ENCODE measurements at regions not wholly inside any gene's neighbourhood (a gene's known extent, or its start where the extent isn't known, plus 50 kb on each side); places are given as distances from the start of the nearest gene placed in this dataset.
"Not testable (repeated sequence)": the region's sequence is repeated elsewhere in the genome, so short reads cannot be mapped to it uniquely, and the experiment has no call there.

- H3K36me3 Mint-ChIP-seq (ENCODE audit: low read depth); DNase-seq (ENCODE audit: low spot score); H3K27me3 Mint-ChIP-seq (ENCODE audit: low read depth); H3K27ac Mint-ChIP-seq; H3K4me3 Mint-ChIP-seq; H3K4me1 Mint-ChIP-seq (ENCODE audit: low read depth): not testable (repeated sequence)
- H3K9me3 Mint-ChIP-seq = peaks cover 25% of the 10 kb centered on the region
Observed at GRCh38 chr5:30494113-30494512, 699.4 kb upstream of the CDH6 start.

- H3K9me3 Mint-ChIP-seq = peaks cover 49% of the 10 kb centered on the region
- no peak overlapping the region for H3K27ac Mint-ChIP-seq
- H3K4me1 Mint-ChIP-seq (ENCODE audit: low read depth) = no peaks in the 10 kb centered on the region
- no peak for DNase-seq (ENCODE audit: low spot score)
- H3K27me3 Mint-ChIP-seq (ENCODE audit: low read depth) = no peaks in the 10 kb centered on the region
- H3K36me3 Mint-ChIP-seq (ENCODE audit: low read depth) = no peaks in the 10 kb centered on the region
- H3K4me3 Mint-ChIP-seq = no peak overlapping the region
Observed at GRCh38 chr5:30479104-30479503, 714.4 kb upstream of the CDH6 start.

GRCh38 chr5:30475429-30475828 lies 718.1 kb upstream of the CDH6 start:
- no peak overlapping the region for H3K27ac Mint-ChIP-seq
- no peaks in the 10 kb centered on the region for H3K27me3 Mint-ChIP-seq (ENCODE audit: low read depth)
- H3K4me1 Mint-ChIP-seq (ENCODE audit: low read depth) = no peaks in the 10 kb centered on the region
- H3K9me3 Mint-ChIP-seq = peaks cover 37% of the 10 kb centered on the region
- H3K4me3 Mint-ChIP-seq = no peak overlapping the region
- no peak for DNase-seq (ENCODE audit: low spot score)
- no peaks in the 10 kb centered on the region for H3K36me3 Mint-ChIP-seq (ENCODE audit: low read depth)

GRCh38 chr5:30469691-30470090 lies 723.8 kb upstream of the CDH6 start:
- no peak overlapping the region for H3K27ac Mint-ChIP-seq
- no peak for DNase-seq (ENCODE audit: low spot score)
- no peaks in the 10 kb centered on the region for H3K36me3 Mint-ChIP-seq (ENCODE audit: low read depth)
- no peak overlapping the region for H3K4me3 Mint-ChIP-seq
- no peaks in the 10 kb centered on the region for H3K4me1 Mint-ChIP-seq (ENCODE audit: low read depth)
- H3K9me3 Mint-ChIP-seq = peaks cover 47% of the 10 kb centered on the region
- no peaks in the 10 kb centered on the region for H3K27me3 Mint-ChIP-seq (ENCODE audit: low read depth)

- Mint-ChIP-seq H3K9me3 (peaks cover 38% of the 10 kb centered on the region), H3K4me3 (no peak overlapping the region), H3K27ac (no peak overlapping the region), H3K27me3 (ENCODE audit: low read depth) (no peaks in the 10 kb centered on the region), H3K4me1 (ENCODE audit: low read depth) (no peaks in the 10 kb centered on the region), H3K36me3 (ENCODE audit: low read depth) (no peaks in the 10 kb centered on the region)
- no peak for DNase-seq (ENCODE audit: low spot score)
Observed at GRCh38 chr5:30458681-30459080, 734.8 kb upstream of the CDH6 start.

GRCh38 chr5:30455484-30455883 lies 738.0 kb upstream of the CDH6 start:
- not testable (repeated sequence) for H3K4me1 Mint-ChIP-seq (ENCODE audit: low read depth); DNase-seq (ENCODE audit: low spot score); H3K27me3 Mint-ChIP-seq (ENCODE audit: low read depth); H3K4me3 Mint-ChIP-seq; H3K27ac Mint-ChIP-seq; H3K36me3 Mint-ChIP-seq (ENCODE audit: low read depth)
- peaks cover 40% of the 10 kb centered on the region for H3K9me3 Mint-ChIP-seq

GRCh38 chr5:30453168-30453567 lies 740.3 kb upstream of the CDH6 start:
- Mint-ChIP-seq H3K4me3 (no peak overlapping the region), H3K27ac (no peak overlapping the region), H3K9me3 (peaks cover 48% of the 10 kb centered on the region), H3K36me3 (ENCODE audit: low read depth) (no peaks in the 10 kb centered on the region), H3K4me1 (ENCODE audit: low read depth) (no peaks in the 10 kb centered on the region), H3K27me3 (ENCODE audit: low read depth) (no peaks in the 10 kb centered on the region)
- DNase-seq (ENCODE audit: low spot score) = no peak

- no peak overlapping the region for H3K4me3 Mint-ChIP-seq
- H3K36me3 Mint-ChIP-seq (ENCODE audit: low read depth) = no peaks in the 10 kb centered on the region
- no peak for DNase-seq (ENCODE audit: low spot score)
- H3K27ac Mint-ChIP-seq = no peak overlapping the region
- no peaks in the 10 kb centered on the region for H3K4me1 Mint-ChIP-seq (ENCODE audit: low read depth)
- H3K9me3 Mint-ChIP-seq = peaks cover 36% of the 10 kb centered on the region
- no peaks in the 10 kb centered on the region for H3K27me3 Mint-ChIP-seq (ENCODE audit: low read depth)
Observed at GRCh38 chr5:30450153-30450552, 743.3 kb upstream of the CDH6 start.

GRCh38 chr5:30447431-30447830 lies 746.1 kb upstream of the CDH6 start:
- Mint-ChIP-seq H3K27ac (no peak overlapping the region), H3K4me3 (no peak overlapping the region), H3K27me3 (ENCODE audit: low read depth) (no peaks in the 10 kb centered on the region), H3K4me1 (ENCODE audit: low read depth) (no peaks in the 10 kb centered on the region), H3K9me3 (peaks cover 31% of the 10 kb centered on the region), H3K36me3 (ENCODE audit: low read depth) (no peaks in the 10 kb centered on the region)
- DNase-seq (ENCODE audit: low spot score) = no peak

GRCh38 chr5:30446456-30446855 lies 747.0 kb upstream of the CDH6 start:
- Mint-ChIP-seq H3K4me1 (ENCODE audit: low read depth) (no peaks in the 10 kb centered on the region), H3K27ac (no peak overlapping the region), H3K4me3 (no peak overlapping the region), H3K9me3 (peaks cover 40% of the 10 kb centered on the region), H3K27me3 (ENCODE audit: low read depth) (no peaks in the 10 kb centered on the region), H3K36me3 (ENCODE audit: low read depth) (no peaks in the 10 kb centered on the region)
- DNase-seq (ENCODE audit: low spot score) = no peak

GRCh38 chr5:30438785-30439184 lies 754.7 kb upstream of the CDH6 start:
- Mint-ChIP-seq H3K27me3 (ENCODE audit: low read depth) (no peaks in the 10 kb centered on the region), H3K36me3 (ENCODE audit: low read depth) (no peaks in the 10 kb centered on the region), H3K4me3 (no peak overlapping the region)

GRCh38 chr5:30436691-30437090 lies 756.8 kb upstream of the CDH6 start:
- Mint-ChIP-seq H3K27me3 (ENCODE audit: low read depth) (no peaks in the 10 kb centered on the region), H3K9me3 (peaks cover 45% of the 10 kb centered on the region), H3K36me3 (ENCODE audit: low read depth) (no peaks in the 10 kb centered on the region), H3K4me1 (ENCODE audit: low read depth) (no peaks in the 10 kb centered on the region), H3K27ac (no peak overlapping the region), H3K4me3 (no peak overlapping the region)
- DNase-seq (ENCODE audit: low spot score) = no peak

More at GRCh38 chr5:30438785-30439184, 754.7 kb upstream of the CDH6 start:
- H3K4me1 Mint-ChIP-seq (ENCODE audit: low read depth) = no peaks in the 10 kb centered on the region
- no peak for DNase-seq (ENCODE audit: low spot score)
- no peak overlapping the region for H3K27ac Mint-ChIP-seq
- peaks cover 57% of the 10 kb centered on the region for H3K9me3 Mint-ChIP-seq

GRCh38 chr5:30428866-30429407 lies 764.5 kb upstream of the CDH6 start:
- H3K36me3 Mint-ChIP-seq (ENCODE audit: low read depth); H3K27ac Mint-ChIP-seq; H3K4me1 Mint-ChIP-seq (ENCODE audit: low read depth); H3K4me3 Mint-ChIP-seq; DNase-seq (ENCODE audit: low spot score); H3K27me3 Mint-ChIP-seq (ENCODE audit: low read depth): not testable (repeated sequence)
- H3K9me3 Mint-ChIP-seq = peaks cover 11% of the 10 kb centered on the region

GRCh38 chr5:30414078-30414477 lies 779.4 kb upstream of the CDH6 start:
- DNase-seq (ENCODE audit: low spot score) = no peak
- H3K27me3 Mint-ChIP-seq (ENCODE audit: low read depth) = no peaks in the 10 kb centered on the region
- H3K4me1 Mint-ChIP-seq (ENCODE audit: low read depth) = no peaks in the 10 kb centered on the region
- H3K36me3 Mint-ChIP-seq (ENCODE audit: low read depth) = no peaks in the 10 kb centered on the region
- H3K9me3 Mint-ChIP-seq = peaks cover 22% of the 10 kb centered on the region
- H3K27ac Mint-ChIP-seq = no peak overlapping the region
- H3K4me3 Mint-ChIP-seq = no peak overlapping the region

GRCh38 chr5:30413540-30413939 lies 779.9 kb upstream of the CDH6 start:
- Mint-ChIP-seq H3K9me3 (peaks cover 26% of the 10 kb centered on the region), H3K36me3 (ENCODE audit: low read depth) (no peaks in the 10 kb centered on the region), H3K27me3 (ENCODE audit: low read depth) (no peaks in the 10 kb centered on the region), H3K4me3 (no peak overlapping the region), H3K4me1 (ENCODE audit: low read depth) (no peaks in the 10 kb centered on the region), H3K27ac (no peak overlapping the region)
- no peak for DNase-seq (ENCODE audit: low spot score)
